ENCODE measurements at regions not wholly inside any gene's neighbourhood (a gene's known extent, or its start where the extent isn't known, plus 50 kb on each side); places are given as distances from the start of the nearest gene placed in this dataset.

GRCh38 chr10:93146336-93146735 lies 72.6 kb downstream of the CYP26A1 start:
- Histone ChIP-seq H3K36me3 (ENCODE audit: control insufficient read depth in 2 of 2, extremely low read depth in 1 of 2, insufficient read depth in 2 of 2, low read length in 2 of 2) (no peaks in the 10 kb centered on the region), H3K4me2 (ENCODE audit: insufficient read depth, low read length) (no peak overlapping the region), H3K9me3 (replicated peaks; ENCODE audit: control insufficient read depth, insufficient read depth, low read length) (no peaks in the 10 kb centered on the region), H3K9me1 (replicated peaks; ENCODE audit: control insufficient read depth, extremely low read depth, insufficient read depth, low read length) (no peaks in the 10 kb centered on the region), H3K79me2 (ENCODE audit: control insufficient read depth, insufficient read depth, low read length) (no peaks in the 10 kb centered on the region), H3K27ac (ENCODE audit: insufficient read depth, low read depth, low read length) (no peak overlapping the region), H2AFZ (ENCODE audit: low read depth, low read length) (no peak overlapping the region), H4K20me1 (replicated peaks; ENCODE audit: control insufficient read depth, extremely low read depth, insufficient read depth, low read length) (no peaks in the 10 kb centered on the region), H3K4me3 (replicated peaks in 1 of 3; ENCODE audit: insufficient read depth in 1 of 3, low read depth in 1 of 3, low read length in 3 of 3) (no peak overlapping the region), H3K9ac (replicated peaks; ENCODE audit: extremely low read depth, insufficient read depth, low read length) (no peak overlapping the region), H3K4me1 (ENCODE audit: control insufficient read depth, extremely low read depth, insufficient read depth, low read length) (no peaks in the 10 kb centered on the region), H3K27me3 (ENCODE audit: control insufficient read depth in 2 of 2, insufficient read depth in 2 of 2, low read length in 2 of 2) (peaks cover 5 to 14% of the 10 kb centered on the region in 2 experiments)
- FAIRE-seq (no peak), DNase-seq (ENCODE audit: low read depth, low spot score) (no peak)
- intact Hi-C loops (cut with micrococcal nuclease): no loop called here
- no peak for TF ChIP-seq POLR2AphosphoS5 (IDR thresholded peaks at IDR 0.05; ENCODE audit: insufficient read depth, low read depth, low read length)
- TF ChIP-seq EZH2 (IDR thresholded peaks at IDR 0.05; ENCODE audit: borderline replicate concordance, low read depth, low read length, severe bottlenecking): no peak
- TF ChIP-seq JUN (IDR thresholded peaks at IDR 0.05; ENCODE audit: borderline replicate concordance, insufficient read depth, insufficient read length, low read depth): no peak
- TF ChIP-seq FOS (IDR thresholded peaks at IDR 0.05; ENCODE audit: borderline replicate concordance, insufficient read depth, low read length): no peak
- dilution Hi-C loops (cut with MboI; ENCODE audit: extremely low pct_ligation_motif_present, low sequenced_read_pairs): no loop called here
- POLR2A ChIA-PET: no interaction called here
- BruUV-seq (replicated peaks): no TSS peak
- CTCF ChIA-PET: interaction anchor here (1.8 kb wide), 1 partner anchor 31 kb away, joined by 4 read pairs; no protein-coding TSS in a partner anchor

- no TSS peak for BruUV-seq (replicated peaks)
- Histone ChIP-seq H2AFZ (ENCODE audit: low read depth, low read length) (no peak overlapping the region), H3K4me1 (ENCODE audit: control insufficient read depth, extremely low read depth, insufficient read depth, low read length) (no peaks in the 10 kb centered on the region), H3K9me3 (replicated peaks; ENCODE audit: control insufficient read depth, insufficient read depth, low read length) (no peaks in the 10 kb centered on the region), H3K36me3 (ENCODE audit: control insufficient read depth in 2 of 2, extremely low read depth in 1 of 2, insufficient read depth in 2 of 2, low read length in 2 of 2) (no peaks in the 10 kb centered on the region), H3K9ac (replicated peaks; ENCODE audit: extremely low read depth, insufficient read depth, low read length) (no peak overlapping the region), H4K20me1 (replicated peaks; ENCODE audit: control insufficient read depth, extremely low read depth, insufficient read depth, low read length) (no peaks in the 10 kb centered on the region), H3K79me2 (ENCODE audit: control insufficient read depth, insufficient read depth, low read length) (no peaks in the 10 kb centered on the region), H3K4me3 (replicated peaks in 1 of 3; ENCODE audit: insufficient read depth in 1 of 3, low read depth in 1 of 3, low read length in 3 of 3) (no peak overlapping the region), H3K4me2 (ENCODE audit: insufficient read depth, low read length) (no peak overlapping the region), H3K9me1 (replicated peaks; ENCODE audit: control insufficient read depth, extremely low read depth, insufficient read depth, low read length) (no peaks in the 10 kb centered on the region), H3K27me3 (ENCODE audit: control insufficient read depth in 2 of 2, insufficient read depth in 2 of 2, low read length in 2 of 2) (peaks cover 5 to 14% of the 10 kb centered on the region in 2 experiments), H3K27ac (ENCODE audit: insufficient read depth, low read depth, low read length) (no peak overlapping the region)
- POLR2A ChIA-PET: no interaction called here
- CTCF ChIA-PET: interaction anchor here (1.8 kb wide), 1 partner anchor 32 kb away, joined by 4 read pairs; no protein-coding TSS in a partner anchor
- dilution Hi-C loops (cut with MboI; ENCODE audit: extremely low pct_ligation_motif_present, low sequenced_read_pairs): no loop called here
- intact Hi-C loops (cut with micrococcal nuclease): no loop called here
- TF ChIP-seq FOS (IDR thresholded peaks at IDR 0.05; ENCODE audit: borderline replicate concordance, insufficient read depth, low read length) (no peak), MAX (IDR thresholded peaks at IDR 0.05; ENCODE audit: insufficient read depth, insufficient read length) (no peak), CTCF (IDR thresholded peaks at IDR 0.05; ENCODE audit: extremely low read depth in 1 of 2, insufficient read depth in 1 of 2, low read depth in 1 of 2, low read length in 2 of 2) (no peak), JUN (IDR thresholded peaks at IDR 0.05; ENCODE audit: borderline replicate concordance, insufficient read depth, insufficient read length, low read depth) (no peak), GATA2 (IDR thresholded peaks at IDR 0.05; ENCODE audit: insufficient read depth, insufficient read length, low read depth, low read length) (no peak), POLR2AphosphoS5 (IDR thresholded peaks at IDR 0.05; ENCODE audit: insufficient read depth, low read depth, low read length) (no peak), EZH2 (IDR thresholded peaks at IDR 0.05; ENCODE audit: borderline replicate concordance, low read depth, low read length, severe bottlenecking) (no peak), MYC (IDR thresholded peaks at IDR 0.05; ENCODE audit: low read depth, low read length) (no peak), POLR2A (IDR thresholded peaks at IDR 0.05; ENCODE audit: low read depth, low read length) (no peak)
- no peak for FAIRE-seq
- no peak for DNase-seq (ENCODE audit: low read depth, low spot score)
These were observed 73.6 kb downstream of the CYP26A1 start for GRCh38 chr10:93147281-93147680.
